ENCODE measurements at regions not wholly inside any gene's neighbourhood (a gene's known extent, or its start where the extent isn't known, plus 50 kb on each side); places are given as distances from the start of the nearest gene placed in this dataset.

GRCh38 chr2:238644095-238645081 lies 203.5 kb upstream of the TWIST2 start:
- intact Hi-C loops (cut with micrococcal nuclease; ENCODE audit: unreplicated experiment) = no loop called here

More at GRCh38 chr2:238644095-238645081, 203.5 kb upstream of the TWIST2 start:
- peak; percentile 91 for DNase-seq (ENCODE audit: low read depth, low spot score)
- Histone ChIP-seq H3K27me3 (ENCODE audit: control insufficient read depth, insufficient read depth, low read length) (no peaks in the 10 kb centered on the region), H3K9me3 (ENCODE audit: control insufficient read depth, insufficient read depth, low read depth, low read length) (no peaks in the 10 kb centered on the region), H3K4me3 (ENCODE audit: low read depth in 2 of 2, low read length in 2 of 2) (no peak overlapping the region), H3K4me1 (ENCODE audit: control insufficient read depth, insufficient read depth, low read length) (peaks cover 3% of the 10 kb centered on the region), H3K36me3 (ENCODE audit: control insufficient read depth, insufficient read depth, low read length) (no peaks in the 10 kb centered on the region), H3K27ac (ENCODE audit: low read length) (0 out of 2 replicates have a peak overlapping the region, but pooled peaks have one; percentile 18)
- TF ChIP-seq CTCF (IDR thresholded peaks at IDR 0.05) = no peak
- no peak for TF ChIP-seq TCF7L2 (IDR thresholded peaks at IDR 0.05; ENCODE audit: low read depth, low read length)
- TF ChIP-seq POLR2AphosphoS5 (IDR thresholded peaks at IDR 0.05; ENCODE audit: low read depth, low read length) = no peak
- no peak for TF ChIP-seq SIN3A (IDR thresholded peaks at IDR 0.05; ENCODE audit: borderline replicate concordance, insufficient read depth, low read depth, low read length)
- no peak for TF ChIP-seq REST (IDR thresholded peaks at IDR 0.05; ENCODE audit: insufficient read depth in 1 of 2, low read depth in 2 of 2, low read length in 1 of 2)
- BruUV-seq (replicated peaks) = no TSS peak
- ChIA-PET CTCF (no interaction called here), POLR2A (no interaction called here)
- ATAC-seq = peak; percentile 90
- in situ Hi-C loops (cut with HindIII; ENCODE audit: low pct_unique_long_range_greater_than_20kb, low sequenced_read_pairs) = no loop called here
